K562 (cell line): ENCODE measurements at regions not wholly inside any gene's neighbourhood (a gene's known extent, or its start where the extent isn't known, plus 50 kb on each side); places are given as distances from the start of the nearest gene placed in this dataset.
A peak's percentile ranks its signal among the peaks of the same experiment; 100 is the strongest.

Experiments
- ARHGAP35 ChIP-seq: fragments of 450-650 bp; IDR thresholded peaks from 2 replicates; pipeline ENCODE4 v1.6.1; 2018; ENCODE audit not compliant: partially characterized antibody
- BRF2 ChIP-seq: IDR thresholded peaks from 3 replicates; pipeline ENCODE4 v1.6.1; 2011; ENCODE audit warnings: borderline replicate concordance, mild to moderate bottlenecking; ENCODE audit not compliant: insufficient read length, insufficient read depth
- CEBPG ChIP-seq, 3 experiments: fragments of 200-800 bp in 1 of 3; sonication (Bioruptor generic) in 1 of 3; sonication (generic) in 1 of 3; formaldehyde crosslinking in 1 of 3; IDR thresholded peaks in 2 of 3; conservative IDR thresholded peaks in 1 of 3; 2 replicates each; pipeline versions ENCODE4 v1.6.1 to v1.8.0; 2016 to 2022; ENCODE audit warnings: missing compliant biosample characterization in 2 of 3, missing genetic modification characterization in 2 of 3, mild to moderate bottlenecking in 1 of 3, missing genetic modification reagents in 1 of 3
- GTF2E2 ChIP-seq: fragments of 200-800 bp; sonication (Bioruptor generic); IDR thresholded peaks from 2 replicates; pipeline ENCODE4 v1.6.1; 2016; ENCODE audit warnings: missing genetic modification characterization, missing compliant biosample characterization
- HMG20B ChIP-seq: fragments of 250-450 bp; sonication (Bioruptor Pico); IDR thresholded peaks from 2 replicates; pipeline ENCODE4 v1.5.0; 2021; ENCODE audit warnings: mild to moderate bottlenecking
- RAD51 ChIP-seq: fragments of 450-650 bp; IDR thresholded peaks from 2 replicates; pipeline ENCODE4 v1.7.1; 2016; ENCODE audit warnings: low read depth, mild to moderate bottlenecking, borderline replicate concordance
- TOE1 ChIP-seq, 2 experiments: fragments of 450-650 bp in 1 of 2; sonication (generic) in 1 of 2; formaldehyde crosslinking in 1 of 2; IDR thresholded peaks; 2 replicates each; pipeline versions ENCODE4 v1.7.1 to v1.8.0; 2016 to 2022; ENCODE audit warnings: borderline replicate concordance in 2 of 2, mild to moderate bottlenecking in 2 of 2, antibody characterized with exemption in 1 of 2, inconsistent platforms in 1 of 2, low read depth in 1 of 2, missing genetic modification reagents in 1 of 2, moderate library complexity in 1 of 2
- ZNF165 ChIP-seq: fragments of 250-450 bp; sonication (Bioruptor Pico); IDR thresholded peaks from 2 replicates; pipeline ENCODE4 v1.4.0; 2020; ENCODE audit warnings: borderline replicate concordance
- ZNF253 ChIP-seq: fragments of 250-450 bp; sonication (Bioruptor Pico); conservative IDR thresholded peaks from 2 replicates; pipeline ENCODE4 v1.6.1; 2021; ENCODE audit warnings: mild to moderate bottlenecking
- TF ChIP-seq, protein P1 (sequence below), 2 experiments: fragments of 450-650 bp in 1 of 2; sonication (generic) in 1 of 2; formaldehyde crosslinking in 1 of 2; IDR thresholded peaks in 1 of 2; conservative IDR thresholded peaks in 1 of 2; 2 replicates each; pipeline versions ENCODE4 v1.6.1 to v1.8.1; 2016 to 2023; ENCODE audit warnings: mild to moderate bottlenecking in 2 of 2, moderate library complexity in 2 of 2, inconsistent platforms in 1 of 2, missing genetic modification reagents in 1 of 2
- TF ChIP-seq, protein P2 (sequence below), 2 experiments: fragments of 450-650 bp; formaldehyde crosslinking in 1 of 2; IDR thresholded peaks; 2 replicates each; pipeline versions ENCODE4 v1.4.0 to v1.6.1; 2014 to 2020; ENCODE audit warnings: mild to moderate bottlenecking in 2 of 2, borderline replicate concordance in 1 of 2, low read depth in 1 of 2

- TF ChIP-seq, protein P1, sequence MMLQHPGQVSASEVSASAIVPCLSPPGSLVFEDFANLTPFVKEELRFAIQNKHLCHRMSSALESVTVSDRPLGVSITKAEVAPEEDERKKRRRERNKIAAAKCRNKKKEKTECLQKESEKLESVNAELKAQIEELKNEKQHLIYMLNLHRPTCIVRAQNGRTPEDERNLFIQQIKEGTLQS (IDR thresholded peaks at IDR 0.05): peak; percentile 73
- TF ChIP-seq, protein P1 (CRISPR knock-in tag; conservative IDR thresholded peaks at IDR 0.05): no peak
- TF ChIP-seq BRF2 (no peak), CEBPG (CRISPR knock-in tag; IDR thresholded peaks at IDR 0.05) (no peak), CEBPG (tag; conservative IDR thresholded peaks at IDR 0.05 in 1 of 2, IDR thresholded peaks at IDR 0.05 in 1 of 2) (0 out of 4 replicates have a peak, but pooled peaks of 1 of the 2 experiments have one; percentile 10), ZNF165 (CRISPR knock-in tag) (no peak), ARHGAP35 (no peak), RAD51 (peak; percentile 15; the same call in 1 of the 2 replicates), GTF2E2 (tag) (no peak), HMG20B (CRISPR knock-in tag) (no peak), TOE1 (IDR thresholded peaks at IDR 0.05; ENCODE audit: borderline replicate concordance) (peak; percentile 41; the same call in 1 of the 2 replicates), TOE1 (CRISPR knock-in tag; IDR thresholded peaks at IDR 0.05; ENCODE audit: borderline replicate concordance, low read depth) (no peak), ZNF253 (CRISPR knock-in tag) (no peak)
- TF ChIP-seq, protein P2, sequence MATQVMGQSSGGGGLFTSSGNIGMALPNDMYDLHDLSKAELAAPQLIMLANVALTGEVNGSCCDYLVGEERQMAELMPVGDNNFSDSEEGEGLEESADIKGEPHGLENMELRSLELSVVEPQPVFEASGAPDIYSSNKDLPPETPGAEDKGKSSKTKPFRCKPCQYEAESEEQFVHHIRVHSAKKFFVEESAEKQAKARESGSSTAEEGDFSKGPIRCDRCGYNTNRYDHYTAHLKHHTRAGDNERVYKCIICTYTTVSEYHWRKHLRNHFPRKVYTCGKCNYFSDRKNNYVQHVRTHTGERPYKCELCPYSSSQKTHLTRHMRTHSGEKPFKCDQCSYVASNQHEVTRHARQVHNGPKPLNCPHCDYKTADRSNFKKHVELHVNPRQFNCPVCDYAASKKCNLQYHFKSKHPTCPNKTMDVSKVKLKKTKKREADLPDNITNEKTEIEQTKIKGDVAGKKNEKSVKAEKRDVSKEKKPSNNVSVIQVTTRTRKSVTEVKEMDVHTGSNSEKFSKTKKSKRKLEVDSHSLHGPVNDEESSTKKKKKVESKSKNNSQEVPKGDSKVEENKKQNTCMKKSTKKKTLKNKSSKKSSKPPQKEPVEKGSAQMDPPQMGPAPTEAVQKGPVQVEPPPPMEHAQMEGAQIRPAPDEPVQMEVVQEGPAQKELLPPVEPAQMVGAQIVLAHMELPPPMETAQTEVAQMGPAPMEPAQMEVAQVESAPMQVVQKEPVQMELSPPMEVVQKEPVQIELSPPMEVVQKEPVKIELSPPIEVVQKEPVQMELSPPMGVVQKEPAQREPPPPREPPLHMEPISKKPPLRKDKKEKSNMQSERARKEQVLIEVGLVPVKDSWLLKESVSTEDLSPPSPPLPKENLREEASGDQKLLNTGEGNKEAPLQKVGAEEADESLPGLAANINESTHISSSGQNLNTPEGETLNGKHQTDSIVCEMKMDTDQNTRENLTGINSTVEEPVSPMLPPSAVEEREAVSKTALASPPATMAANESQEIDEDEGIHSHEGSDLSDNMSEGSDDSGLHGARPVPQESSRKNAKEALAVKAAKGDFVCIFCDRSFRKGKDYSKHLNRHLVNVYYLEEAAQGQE (IDR thresholded peaks at IDR 0.05; ENCODE audit: borderline replicate concordance): no peak
- TF ChIP-seq, protein P2 (CRISPR knock-in tag; IDR thresholded peaks at IDR 0.05; ENCODE audit: low read depth): no peak
- TF ChIP-seq, all 486 proteins: peak for 10
Observed at GRCh38 chr19:13629687-13630357, 123.5 kb upstream of the CACNA1A start (continued).
